Suprapubic skin (tissue), 3 donors: ENCODE measurements at regions not wholly inside any gene's neighbourhood (a gene's known extent, or its start where the extent isn't known, plus 50 kb on each side); places are given as distances from the start of the nearest gene placed in this dataset.

ENCODE experiments used
- CTCF ChIP-seq, 2 donors: fragments of 200-600 bp in 1 of 2; fragments of 450-650 bp in 1 of 2; sonication (generic) in 1 of 2; IDR thresholded peaks; one replicate each; pipeline ENCODE4 v1.5.1; 2016 to 2019; ENCODE audit warnings: antibody characterized with exemption in 2 of 2, mild to moderate bottlenecking in 1 of 2, moderate library complexity in 1 of 2
- EP300 ChIP-seq: sonication (generic); formaldehyde crosslinking; IDR thresholded peaks from one replicate; pipeline ENCODE4 v1.6.1; 2017; ENCODE audit warnings: antibody characterized with exemption

GRCh38 chr18:60503199-60503598, 130.6 kb upstream of the MC4R start:
- TF ChIP-seq CTCF (IDR thresholded peaks at IDR 0.05) = no peak
- no peak for TF ChIP-seq EP300
